Astrocyte of the hippocampus (primary cell): ENCODE measurements at regions not wholly inside any gene's neighbourhood (a gene's known extent, or its start where the extent isn't known, plus 50 kb on each side); places are given as distances from the start of the nearest gene placed in this dataset.
"Not testable (repeated sequence)": the region's sequence is repeated elsewhere in the genome, so short reads cannot be mapped to it uniquely, and the experiment has no call there.

Experiments
- DNase-seq: peaks from one replicate; pipeline ENCODE4 v3.0.0; 2011; ENCODE audit warnings: low read depth, low spot score

GRCh38 chr3:152662157-152662556 is 172.8 kb upstream of the P2RY1 start:
- no peak for DNase-seq

- no peak for DNase-seq
Observed at GRCh38 chr3:152664766-152665165, 170.2 kb upstream of the P2RY1 start.

GRCh38 chr3:152667267-152667666 is 167.7 kb upstream of the P2RY1 start:
- DNase-seq, result no peak

GRCh38 chr3:152669560-152669959 is 165.4 kb upstream of the P2RY1 start:
- no peak for DNase-seq

GRCh38 chr3:152671446-152672319 is 163.2 kb upstream of the P2RY1 start:
- DNase-seq, result no peak

GRCh38 chr3:152672320-152672649 is 162.6 kb upstream of the P2RY1 start:
- DNase-seq, result no peak

- DNase-seq, result no peak
Observed at GRCh38 chr3:152676810-152677379, 158.0 kb upstream of the P2RY1 start.

GRCh38 chr3:152677491-152677890 is 157.4 kb upstream of the P2RY1 start:
- DNase-seq, result no peak

GRCh38 chr3:152682477-152682876 is 152.5 kb upstream of the P2RY1 start:
- no peak for DNase-seq

GRCh38 chr3:152683521-152683999 is 151.4 kb upstream of the P2RY1 start:
- no peak for DNase-seq

- DNase-seq, result no peak
Observed at GRCh38 chr3:152684279-152684678, 150.7 kb upstream of the P2RY1 start.

GRCh38 chr3:152688313-152688712 is 146.6 kb upstream of the P2RY1 start:
- DNase-seq, result peak; percentile 26

GRCh38 chr3:152692326-152692725 is 142.6 kb upstream of the P2RY1 start:
- not testable (repeated sequence) for DNase-seq

- not testable (repeated sequence) for DNase-seq
Observed at GRCh38 chr3:152693521-152694250, 141.2 kb upstream of the P2RY1 start.

GRCh38 chr3:152695840-152696239 is 139.1 kb upstream of the P2RY1 start:
- DNase-seq, result no peak

GRCh38 chr3:152696962-152697361 is 138.0 kb upstream of the P2RY1 start:
- DNase-seq, result no peak

GRCh38 chr3:152703245-152703890 is 131.6 kb upstream of the P2RY1 start:
- DNase-seq, result no peak

GRCh38 chr3:152706991-152707713 is 127.8 kb upstream of the P2RY1 start:
- DNase-seq, result no peak

- no peak for DNase-seq
Observed at GRCh38 chr3:152709659-152710058, 125.3 kb upstream of the P2RY1 start.

GRCh38 chr3:152710549-152710948 is 124.4 kb upstream of the P2RY1 start:
- DNase-seq, result no peak

GRCh38 chr3:152713989-152714388 is 120.9 kb upstream of the P2RY1 start:
- no peak for DNase-seq
